GM12892 (cell line): ENCODE measurements at regions not wholly inside any gene's neighbourhood (a gene's known extent, or its start where the extent isn't known, plus 50 kb on each side); places are given as distances from the start of the nearest gene placed in this dataset.
"Not testable (repeated sequence)": the region's sequence is repeated elsewhere in the genome, so short reads cannot be mapped to it uniquely, and the experiment has no call there.

ENCODE experiments used
- POLR2A ChIP-seq: IDR thresholded peaks from 2 replicates; pipeline ENCODE4 v1.6.1; 2011; ENCODE audit warnings: low read depth, low read length, control low read depth
- POLR2AphosphoS5 ChIP-seq: IDR thresholded peaks from 2 replicates; pipeline ENCODE4 v1.6.1; 2011; ENCODE audit warnings: low read depth, low read length, control low read depth
- TAF1 ChIP-seq: IDR thresholded peaks from 2 replicates; pipeline ENCODE4 v1.6.1; 2011; ENCODE audit warnings: low read depth, mild to moderate bottlenecking, control low read depth, low read length, borderline replicate concordance

- TF ChIP-seq POLR2A, POLR2AphosphoS5, TAF1: not testable (repeated sequence)
Observed at GRCh38 chr4:110399046-110399445, 76.9 kb upstream of the ENPEP start.
